Stimulated activated CD8-positive, alpha-beta memory T cell treated with anti-CD3 and anti-CD28 coated beads, Interleukin-7, amount 100 ng/mL, for 48 hours (primary cell): ENCODE measurements at regions not wholly inside any gene's neighbourhood (a gene's known extent, or its start where the extent isn't known, plus 50 kb on each side); places are given as distances from the start of the nearest gene placed in this dataset.

Experiments
- DNase-seq, 2 donors: peaks; one replicate each; pipeline ENCODE4 v3.0.0-alpha.2; 2020; ENCODE audit warnings: low read depth in 1 of 2; ENCODE audit errors: extremely low read depth in 1 of 2

- DNase-seq: peak; percentile 25 to 32
Observed at GRCh38 chr18:77650799-77651385, 401.2 kb downstream of the GALR1 start.

DNA sequence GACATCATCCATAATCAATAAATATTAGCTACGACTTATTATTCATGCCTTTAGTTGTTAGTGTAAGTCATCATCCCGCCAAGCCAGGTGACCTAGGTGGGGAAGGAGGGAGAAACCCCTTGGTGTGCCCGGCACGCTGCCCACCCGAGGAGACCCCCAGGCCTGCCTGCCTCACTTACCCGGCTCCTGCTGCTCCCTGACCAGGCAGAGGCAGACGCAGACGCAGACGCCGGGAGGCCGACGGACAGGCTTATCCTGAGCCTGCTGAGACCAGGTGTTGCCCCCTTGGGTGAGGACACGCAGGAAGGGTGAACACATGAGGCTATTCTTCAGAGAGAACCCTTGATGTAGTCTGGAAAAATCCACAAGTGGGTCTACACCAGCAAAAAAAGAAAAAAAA lies 401.8 kb downstream of the GALR1 start:
- no peak for DNase-seq

- no peak for DNase-seq
Observed at GRCh38 chr18:77653792-77654191, 404.1 kb downstream of the GALR1 start.

GRCh38 chr18:77654302-77654701 lies 404.7 kb downstream of the GALR1 start:
- no peak for DNase-seq

DNA sequence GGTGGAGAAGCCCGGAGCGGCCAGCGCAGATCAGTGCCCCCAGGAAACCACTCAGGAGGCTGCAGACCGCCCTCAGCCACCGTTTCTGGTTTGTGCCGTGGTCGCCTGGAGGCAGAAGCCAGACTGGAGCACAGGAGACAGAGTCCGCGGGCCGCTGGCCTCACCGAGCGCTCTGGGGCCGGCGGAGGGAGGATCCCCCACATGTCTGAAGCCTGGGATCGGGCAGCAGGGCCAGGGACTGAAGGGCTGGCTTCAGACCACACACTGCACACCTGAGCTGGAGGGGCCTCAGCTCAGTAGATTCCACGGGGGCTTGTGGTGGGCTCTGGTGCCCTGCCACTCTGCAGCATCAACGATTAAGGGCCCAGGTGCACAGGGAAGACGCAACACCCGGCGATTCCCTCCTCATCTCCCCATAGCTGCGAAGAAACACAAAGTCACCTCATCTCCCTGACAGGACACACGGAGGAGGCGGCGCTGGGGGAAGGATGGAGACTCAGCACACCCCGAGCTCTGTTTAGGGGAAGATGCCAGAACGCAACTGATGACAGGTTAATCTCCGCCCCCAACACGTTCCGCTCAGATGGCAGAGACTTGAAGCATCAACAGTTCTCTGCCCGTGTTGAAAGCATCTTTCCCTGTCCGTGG lies 408.1 kb downstream of the GALR1 start:
- DNase-seq: no peak

GRCh38 chr18:77658299-77658662 lies 408.6 kb downstream of the GALR1 start:
- no peak for DNase-seq

GRCh38 chr18:77658751-77659448 lies 409.3 kb downstream of the GALR1 start:
- no peak for DNase-seq

DNA sequence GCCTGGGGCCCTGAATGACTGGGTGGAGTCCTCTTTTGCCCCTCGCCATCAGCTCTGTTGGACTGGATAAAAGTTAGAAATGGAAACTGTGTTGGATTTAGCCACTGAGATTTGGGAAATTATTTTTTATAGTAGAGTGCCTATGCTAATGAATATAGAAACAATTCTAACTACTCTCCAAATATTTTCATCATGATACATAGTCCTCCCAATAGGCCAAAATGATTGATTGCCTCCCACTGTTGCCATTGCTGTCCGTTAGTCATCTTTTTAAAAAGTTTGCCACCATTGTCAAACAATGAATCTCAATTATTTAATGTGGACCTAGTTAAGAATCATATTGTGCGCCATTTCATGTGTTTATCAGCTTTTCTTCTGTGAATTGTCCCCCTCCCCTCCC lies 417.0 kb downstream of the GALR1 start:
- no peak for DNase-seq

DNA sequence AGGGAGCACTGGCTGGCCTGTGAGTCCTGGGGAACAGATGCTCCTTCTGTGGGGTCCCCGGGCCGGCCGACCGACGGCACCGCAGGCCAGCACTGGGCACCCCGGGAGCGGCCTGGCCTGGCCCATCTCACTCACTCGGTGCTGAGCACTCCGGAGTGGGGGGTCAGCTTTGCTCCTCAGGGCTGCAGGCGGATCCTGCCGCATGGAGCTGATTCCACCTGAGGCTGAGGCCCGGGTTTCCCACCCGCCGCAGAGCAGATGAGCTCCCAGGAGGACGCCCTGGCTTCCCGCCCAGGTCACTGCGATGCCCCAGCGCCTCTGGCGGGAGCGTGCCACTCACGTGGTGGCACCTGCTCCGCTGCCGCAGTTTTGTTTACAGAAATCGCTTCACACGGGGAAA lies 418.6 kb downstream of the GALR1 start:
- DNase-seq: no peak

DNA sequence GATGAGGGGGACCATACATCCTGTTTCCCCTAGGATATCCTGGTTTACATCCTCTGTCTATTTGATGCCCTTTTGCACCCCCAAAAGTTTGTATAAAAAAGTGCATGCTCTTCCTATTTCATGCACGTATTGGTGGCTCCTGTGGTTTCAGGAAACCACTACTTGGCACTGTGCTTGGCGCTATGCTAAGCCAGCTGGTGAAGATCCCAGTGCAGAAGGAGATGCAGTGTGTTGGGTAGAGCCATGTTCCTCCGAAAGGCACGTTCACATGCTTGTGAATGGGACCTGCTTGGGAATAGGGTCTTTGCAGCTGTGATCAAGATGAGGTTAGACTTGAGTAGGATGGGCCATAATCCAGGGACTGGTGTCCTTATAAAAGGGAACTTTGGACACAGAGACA lies 419.7 kb downstream of the GALR1 start:
- no peak for DNase-seq

GRCh38 chr18:77671456-77672167 lies 422.0 kb downstream of the GALR1 start:
- DNase-seq: no peak

DNA sequence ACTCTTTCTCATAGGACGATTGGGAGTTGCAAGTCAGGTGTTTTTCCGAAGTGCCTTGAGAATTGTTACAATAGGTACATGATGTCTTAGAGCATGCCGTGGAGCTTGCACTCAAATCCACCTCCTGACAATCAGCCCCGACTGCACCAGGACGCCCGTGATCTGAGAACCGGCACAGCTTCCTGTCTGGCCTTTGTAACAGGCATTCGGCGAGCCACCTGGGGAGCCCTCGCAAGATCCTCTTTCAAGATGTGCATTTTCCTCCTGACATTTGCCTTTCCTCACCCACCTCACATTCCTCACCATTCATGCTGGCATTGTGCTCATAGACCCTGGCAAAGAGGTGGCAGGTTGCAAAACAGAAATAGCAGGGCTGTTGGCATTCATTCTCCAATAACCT lies 427.3 kb downstream of the GALR1 start:
- DNase-seq: no peak

DNA sequence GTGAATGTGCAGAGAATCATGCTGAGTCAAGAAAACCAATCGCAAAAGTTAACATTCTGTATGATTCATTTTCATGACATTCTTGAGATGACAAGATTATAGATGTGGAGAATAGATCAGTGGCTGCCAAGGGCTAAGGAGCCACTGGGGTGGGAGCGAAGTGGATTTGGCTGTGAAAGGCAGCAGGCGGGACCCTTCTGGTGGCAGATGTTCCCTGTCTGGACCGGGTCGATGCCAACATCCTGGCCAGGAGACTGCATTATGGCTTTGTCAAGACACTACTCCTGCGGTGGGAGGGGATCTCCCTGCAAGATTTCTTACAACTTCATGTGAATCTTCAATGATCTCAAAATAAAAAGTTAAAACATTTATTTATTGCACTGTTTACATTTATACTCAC lies 427.9 kb downstream of the GALR1 start:
- no peak for DNase-seq

DNA sequence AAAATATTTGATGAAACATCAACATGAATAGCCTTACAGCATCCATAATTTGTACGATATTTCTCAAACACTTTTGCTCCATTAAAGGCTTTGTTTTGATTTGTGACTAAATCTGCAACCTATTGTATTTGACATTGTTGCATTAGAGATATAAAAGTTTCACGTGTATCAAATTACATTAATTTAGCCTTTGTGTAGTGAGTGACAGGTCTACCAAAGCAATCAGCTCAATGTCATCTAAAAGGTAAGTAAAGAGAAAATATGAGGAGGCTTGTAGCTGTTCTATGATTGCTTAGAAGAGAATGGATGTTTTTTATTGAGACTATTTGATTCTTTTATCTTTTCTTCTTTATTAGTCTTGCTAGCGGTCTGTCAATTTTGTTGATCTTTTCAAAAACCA lies 430.2 kb downstream of the GALR1 start:
- DNase-seq: no peak

- DNase-seq: no peak
Observed at GRCh38 chr18:77700051-77700450, 450.4 kb downstream of the GALR1 start.

- no peak for DNase-seq
Observed at GRCh38 chr18:77701977-77702376, 452.3 kb downstream of the GALR1 start.

- DNase-seq: no peak
Observed at GRCh38 chr18:77702686-77703085, 453.0 kb downstream of the GALR1 start.

DNA sequence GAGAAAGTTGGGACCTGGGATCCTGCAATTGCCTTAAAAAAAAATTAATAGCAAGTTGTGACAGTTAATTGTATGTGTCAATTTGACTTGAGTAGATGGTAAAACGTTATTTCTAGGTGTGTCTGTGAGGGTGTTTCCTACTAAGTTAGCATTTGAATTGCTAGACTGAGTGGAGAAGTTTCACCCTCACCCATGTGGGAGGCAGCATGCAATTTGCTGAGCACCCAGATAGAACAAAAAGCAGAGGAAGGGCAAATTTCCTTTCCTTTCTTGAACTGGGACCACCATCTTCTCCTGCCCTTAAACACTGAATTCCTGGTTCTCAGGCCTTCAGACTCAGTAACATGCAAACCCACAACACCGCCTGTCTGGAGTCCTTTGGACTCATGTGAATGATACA lies 455.7 kb downstream of the GALR1 start:
- DNase-seq: no peak

DNA sequence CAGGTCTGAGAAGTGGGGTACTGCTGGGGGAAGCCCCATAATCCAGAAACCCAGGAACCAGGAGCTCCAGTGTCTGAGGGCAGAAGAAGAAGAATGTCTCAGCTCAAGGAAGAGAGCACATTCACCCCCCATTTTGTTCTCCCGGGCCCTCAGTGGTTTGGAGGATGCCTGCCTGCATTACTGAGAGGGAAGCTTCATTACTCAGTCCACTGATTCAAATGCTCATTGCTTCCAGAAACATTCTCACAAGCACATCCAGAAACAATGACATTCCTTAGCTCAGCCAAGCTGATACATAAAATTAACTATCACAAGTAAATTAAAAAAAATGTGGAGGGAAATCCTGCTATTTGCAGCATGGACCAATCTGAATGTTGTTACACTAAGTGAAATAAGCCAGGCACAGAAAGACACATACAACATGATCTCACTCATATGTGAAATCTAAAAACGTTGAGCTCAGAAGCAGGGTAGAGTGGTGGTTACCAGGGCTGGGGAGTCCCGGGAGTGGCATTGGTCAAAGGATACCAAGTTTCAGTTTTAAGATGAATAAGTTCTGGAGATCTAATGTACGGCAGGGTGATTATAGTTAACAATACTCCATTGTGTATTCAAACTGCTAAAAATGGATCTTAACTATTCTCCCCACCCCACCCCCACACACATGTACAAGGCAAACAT lies 459.3 kb downstream of the GALR1 start:
- DNase-seq: no peak

DNA sequence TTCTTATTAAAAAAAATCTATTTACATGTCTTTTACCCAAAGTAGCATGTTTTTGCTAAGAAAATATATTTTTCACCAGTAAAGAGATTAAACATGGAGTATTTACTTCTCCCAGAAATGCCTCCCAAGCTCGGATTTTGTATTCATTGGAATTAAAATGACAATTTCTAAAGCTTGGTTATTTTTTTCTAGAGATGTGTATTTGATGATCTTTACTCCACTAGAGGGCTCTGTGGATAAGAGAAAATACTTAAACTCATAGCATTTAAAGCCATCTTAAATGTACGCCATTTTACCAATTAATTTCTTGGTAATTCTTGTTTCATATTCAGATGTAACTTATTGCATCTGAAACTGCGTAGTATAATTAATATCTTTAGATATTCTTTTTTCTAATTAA lies 461.4 kb downstream of the GALR1 start:
- no peak for DNase-seq

- DNase-seq: no peak
Observed at GRCh38 chr18:77714716-77715115, 465.1 kb downstream of the GALR1 start.
